ENCODE measurements at regions not wholly inside any gene's neighbourhood (a gene's known extent, or its start where the extent isn't known, plus 50 kb on each side); places are given as distances from the start of the nearest gene placed in this dataset.

DNA sequence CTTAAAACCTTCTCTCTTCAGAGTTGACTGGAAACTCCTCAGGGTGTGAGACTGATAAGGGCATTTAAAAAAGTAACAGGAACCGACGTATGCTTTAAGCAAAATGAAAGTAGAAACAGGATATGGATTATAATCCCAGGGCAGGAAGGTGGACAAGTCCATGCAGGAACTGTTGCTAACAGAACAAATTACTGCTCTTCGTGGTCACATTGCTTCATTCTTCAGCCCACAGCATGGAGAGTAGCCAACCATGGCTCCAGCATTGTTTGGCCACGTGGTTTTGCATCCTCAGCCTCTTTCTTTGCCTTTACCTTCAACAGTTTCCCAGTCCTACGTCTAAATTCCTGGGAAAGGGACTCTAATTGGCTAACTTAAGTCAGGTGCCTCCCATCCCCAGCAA is 563.1 kb upstream of the ISX start:
- DNase-seq (ENCODE audit: low read depth, low spot score), result no peak
- H3K4me3 ChIP-seq (ENCODE audit: low read depth, low read length), result no peak overlapping the region
- in situ Hi-C loops (cut with HindIII; ENCODE audit: low sequenced_read_pairs), result no loop called here
- TF ChIP-seq, protein P1, sequence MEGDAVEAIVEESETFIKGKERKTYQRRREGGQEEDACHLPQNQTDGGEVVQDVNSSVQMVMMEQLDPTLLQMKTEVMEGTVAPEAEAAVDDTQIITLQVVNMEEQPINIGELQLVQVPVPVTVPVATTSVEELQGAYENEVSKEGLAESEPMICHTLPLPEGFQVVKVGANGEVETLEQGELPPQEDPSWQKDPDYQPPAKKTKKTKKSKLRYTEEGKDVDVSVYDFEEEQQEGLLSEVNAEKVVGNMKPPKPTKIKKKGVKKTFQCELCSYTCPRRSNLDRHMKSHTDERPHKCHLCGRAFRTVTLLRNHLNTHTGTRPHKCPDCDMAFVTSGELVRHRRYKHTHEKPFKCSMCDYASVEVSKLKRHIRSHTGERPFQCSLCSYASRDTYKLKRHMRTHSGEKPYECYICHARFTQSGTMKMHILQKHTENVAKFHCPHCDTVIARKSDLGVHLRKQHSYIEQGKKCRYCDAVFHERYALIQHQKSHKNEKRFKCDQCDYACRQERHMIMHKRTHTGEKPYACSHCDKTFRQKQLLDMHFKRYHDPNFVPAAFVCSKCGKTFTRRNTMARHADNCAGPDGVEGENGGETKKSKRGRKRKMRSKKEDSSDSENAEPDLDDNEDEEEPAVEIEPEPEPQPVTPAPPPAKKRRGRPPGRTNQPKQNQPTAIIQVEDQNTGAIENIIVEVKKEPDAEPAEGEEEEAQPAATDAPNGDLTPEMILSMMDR (IDR thresholded peaks at IDR 0.05; ENCODE audit: low read depth, low read length), result no peak

DNA sequence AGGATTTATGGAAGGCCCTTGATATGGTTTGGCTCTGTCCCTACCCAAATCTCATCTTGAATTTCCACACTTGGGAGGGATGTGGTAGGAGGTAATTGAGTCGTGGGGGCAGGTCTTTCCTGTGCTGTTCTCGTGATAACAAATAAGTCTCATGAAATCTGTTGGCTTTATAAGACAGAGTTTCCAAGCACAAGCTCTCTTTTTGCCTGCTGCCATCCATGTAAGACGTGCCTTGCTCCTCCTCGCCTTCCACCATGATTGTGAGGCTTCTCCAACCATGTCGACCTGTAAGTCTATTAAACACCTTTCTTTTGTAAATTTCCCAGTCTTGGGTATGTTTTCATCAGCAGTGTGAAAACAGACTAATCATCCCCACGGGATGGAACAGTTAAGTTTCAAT is 557.2 kb upstream of the ISX start:
- TF ChIP-seq, protein P1 (IDR thresholded peaks at IDR 0.05; ENCODE audit: low read depth, low read length), result no peak
- in situ Hi-C loops (cut with HindIII; ENCODE audit: low sequenced_read_pairs), result no loop called here
- H3K4me3 ChIP-seq (ENCODE audit: low read depth, low read length), result no peak overlapping the region
- DNase-seq (ENCODE audit: low read depth, low spot score), result no peak

DNA sequence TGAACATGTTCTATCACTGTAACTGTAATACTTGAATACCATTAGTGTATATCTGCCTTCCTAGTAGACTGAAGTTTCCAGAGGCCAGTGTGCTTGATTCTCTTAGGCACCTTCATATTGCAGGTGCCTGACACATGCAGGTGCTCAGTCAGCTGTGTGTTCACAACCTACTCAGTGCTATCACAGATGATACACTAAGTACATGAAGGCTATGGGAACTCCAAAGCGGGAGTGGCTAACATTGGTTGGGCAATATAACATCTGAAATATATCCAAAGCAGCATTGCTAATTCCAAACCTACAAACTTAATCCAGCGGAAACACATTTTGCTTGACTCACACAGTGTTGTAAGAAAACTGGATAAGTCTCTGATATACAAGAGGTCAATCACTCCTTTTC is 539.3 kb upstream of the ISX start:
- DNase-seq (ENCODE audit: low read depth, low spot score), result no peak
- TF ChIP-seq, protein P1 (IDR thresholded peaks at IDR 0.05; ENCODE audit: low read depth, low read length), result no peak
- H3K4me3 ChIP-seq (ENCODE audit: low read depth, low read length), result no peak overlapping the region
- in situ Hi-C loops (cut with HindIII; ENCODE audit: low sequenced_read_pairs), result no loop called here

DNA sequence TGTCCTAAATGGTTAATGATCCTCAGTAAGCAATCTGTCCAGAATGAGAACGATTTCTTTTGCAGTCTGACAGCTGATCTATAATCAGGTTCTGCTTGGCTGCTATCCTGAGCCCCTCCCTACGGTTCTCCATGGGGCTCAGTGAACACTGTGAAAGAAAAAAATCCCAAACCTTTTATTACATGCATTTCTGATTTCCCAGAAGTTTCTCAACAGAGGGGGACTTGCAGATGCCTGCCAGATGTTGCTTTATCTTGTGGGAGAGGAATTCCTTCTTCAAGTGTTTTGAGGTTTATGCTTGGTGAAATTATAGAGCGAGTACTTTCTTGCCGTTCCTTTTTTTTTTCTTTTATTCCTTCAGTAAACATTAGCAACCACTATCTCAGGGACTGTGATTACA is 531.9 kb upstream of the ISX start:
- no peak overlapping the region for H3K4me3 ChIP-seq (ENCODE audit: low read depth, low read length)
- in situ Hi-C loops (cut with HindIII; ENCODE audit: low sequenced_read_pairs), result no loop called here
- DNase-seq (ENCODE audit: low read depth, low spot score), result no peak
- TF ChIP-seq, protein P1 (IDR thresholded peaks at IDR 0.05; ENCODE audit: low read depth, low read length), result no peak

DNA sequence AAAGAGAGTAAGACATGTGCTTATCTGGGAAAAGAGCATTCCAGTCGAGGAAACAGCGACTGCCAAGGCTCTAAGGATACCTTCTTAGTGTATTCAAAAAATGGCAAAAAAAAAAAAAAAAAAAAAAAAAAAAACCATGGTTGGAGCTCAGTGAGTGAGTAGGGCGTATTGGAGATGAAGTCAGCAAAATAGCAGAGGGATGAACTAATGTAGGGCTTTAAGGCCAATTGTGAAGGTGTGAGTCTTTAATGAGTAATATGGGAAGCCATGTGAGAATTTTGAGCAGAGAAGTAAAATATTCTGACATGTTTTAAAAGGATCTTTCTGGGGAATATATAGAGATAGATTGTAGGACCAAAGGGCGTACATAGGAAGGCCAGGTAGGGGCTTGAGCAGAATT is 498.6 kb upstream of the ISX start:
- in situ Hi-C loops (cut with HindIII; ENCODE audit: low sequenced_read_pairs), result no loop called here
- no peak overlapping the region for H3K4me3 ChIP-seq (ENCODE audit: low read depth, low read length)
- no peak for DNase-seq (ENCODE audit: low read depth, low spot score)
- TF ChIP-seq, protein P1 (IDR thresholded peaks at IDR 0.05; ENCODE audit: low read depth, low read length), result no peak

DNA sequence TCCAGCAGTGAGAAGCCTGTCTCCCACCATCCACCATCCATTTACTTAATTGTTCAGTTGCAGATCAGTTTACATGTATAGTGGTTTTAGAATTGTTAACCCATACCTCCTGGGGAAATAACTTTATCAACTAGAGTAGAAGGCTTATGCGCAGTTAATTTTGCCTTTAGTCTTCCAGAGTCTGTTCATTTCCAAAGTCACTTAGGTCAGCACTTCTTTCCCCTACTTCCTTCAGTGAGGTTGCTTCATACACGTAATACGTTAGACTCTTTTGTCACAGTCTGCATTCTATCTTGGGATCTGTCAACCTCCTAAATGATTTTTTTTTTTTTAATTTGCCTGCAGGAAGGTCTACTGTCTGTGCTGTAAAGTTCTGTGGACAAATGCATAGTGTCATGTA is 495.6 kb upstream of the ISX start:
- TF ChIP-seq, protein P1 (IDR thresholded peaks at IDR 0.05; ENCODE audit: low read depth, low read length), result no peak
- DNase-seq (ENCODE audit: low read depth, low spot score), result no peak
- no peak overlapping the region for H3K4me3 ChIP-seq (ENCODE audit: low read depth, low read length)
- in situ Hi-C loops (cut with HindIII; ENCODE audit: low sequenced_read_pairs), result no loop called here

DNA sequence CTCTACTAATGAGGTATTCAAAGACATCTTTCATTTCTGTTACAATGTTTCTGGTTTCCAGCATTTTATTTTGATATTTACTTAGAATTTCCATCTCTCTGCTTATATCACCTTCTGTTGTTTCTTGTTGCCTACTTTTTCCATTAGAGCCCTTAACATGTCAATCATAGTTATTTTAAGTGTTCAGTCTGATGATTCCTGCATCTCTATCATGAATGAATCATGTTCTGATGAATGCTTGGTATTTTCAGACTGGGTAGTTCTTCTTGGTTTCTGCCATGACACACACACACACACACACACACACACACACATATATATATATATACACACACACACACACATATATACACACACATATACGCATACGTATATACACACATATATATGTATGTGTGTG is 486.4 kb upstream of the ISX start:
- DNase-seq (ENCODE audit: low read depth, low spot score), result no peak
- in situ Hi-C loops (cut with HindIII; ENCODE audit: low sequenced_read_pairs), result no loop called here
- TF ChIP-seq, protein P1 (IDR thresholded peaks at IDR 0.05; ENCODE audit: low read depth, low read length), result no peak

More for the DNA sequence above, 486.4 kb upstream of the ISX start:
- H3K4me3 ChIP-seq (ENCODE audit: low read depth, low read length), result no peak overlapping the region
